DOHH2 (cell line): ENCODE measurements at regions not wholly inside any gene's neighbourhood (a gene's known extent, or its start where the extent isn't known, plus 50 kb on each side); places are given as distances from the start of the nearest gene placed in this dataset.

Experiments
- H3F3A ChIP-seq: fragments of 200-600 bp; sonication (generic), shearing (Covaris generic); 2 replicates; pipeline ENCODE4 v1.6.0; 2016; ENCODE audit warnings: antibody characterized with exemption, mild to moderate bottlenecking; ENCODE audit not compliant: control insufficient read depth, insufficient read depth
- H3K27ac ChIP-seq: fragments of 200-600 bp; sonication (generic); 2 replicates; pipeline ENCODE4 v1.5.1; 2014; ENCODE audit warnings: low read depth, mild to moderate bottlenecking, low read length, moderate library complexity
- H3K27me3 ChIP-seq: fragments of 200-600 bp; sonication (generic); 2 replicates; pipeline ENCODE4 v1.6.1; 2014; ENCODE audit warnings: mild to moderate bottlenecking, low read length, mixed read lengths; ENCODE audit not compliant: control insufficient read depth
- H3K36me3 ChIP-seq: fragments of 200-600 bp; sonication (generic); 2 replicates; pipeline ENCODE4 v1.6.1; 2014; ENCODE audit warnings: mild to moderate bottlenecking, low read length, moderate library complexity, mixed read lengths; ENCODE audit not compliant: control insufficient read depth
- H3K4me1 ChIP-seq: fragments of 200-600 bp; sonication (generic); 2 replicates; pipeline ENCODE4 v1.6.1; 2014; ENCODE audit warnings: mild to moderate bottlenecking, low read length, mixed read lengths; ENCODE audit not compliant: control insufficient read depth
- H3K4me2 ChIP-seq: fragments of 200-600 bp; sonication (generic); 2 replicates; pipeline ENCODE4 v1.6.0; 2014; ENCODE audit warnings: mild to moderate bottlenecking, low read length, moderate library complexity
- H3K4me3 ChIP-seq: fragments of 200-600 bp; sonication (generic); 2 replicates; pipeline ENCODE4 v1.5.1; 2014; ENCODE audit warnings: mild to moderate bottlenecking, low read length, mixed read lengths
- H3K79me2 ChIP-seq: fragments of 200-600 bp; sonication (generic); 2 replicates; pipeline ENCODE4 v1.6.1; 2014; ENCODE audit warnings: mild to moderate bottlenecking, low read length, mixed read lengths; ENCODE audit not compliant: control insufficient read depth
- H3K9me2 ChIP-seq: fragments of 200-600 bp; sonication (generic); replicated peaks from 2 replicates; pipeline ENCODE4 v1.6.1; 2014; ENCODE audit warnings: mild to moderate bottlenecking, low read length, mixed read lengths; ENCODE audit not compliant: control insufficient read depth
- H3K9me3 ChIP-seq: fragments of 200-600 bp; sonication (generic); 2 replicates; pipeline ENCODE4 v1.6.1; 2014; ENCODE audit warnings: antibody characterized with exemption, low read length, mixed read lengths; ENCODE audit not compliant: control insufficient read depth, insufficient read depth
- H4K20me1 ChIP-seq: fragments of 200-600 bp; sonication (generic); 2 replicates; pipeline ENCODE4 v1.6.0; 2014; ENCODE audit warnings: low read depth, mild to moderate bottlenecking, antibody characterized with exemption, low read length, moderate library complexity; ENCODE audit not compliant: control insufficient read depth, insufficient read depth
- EZH2phosphoT487 ChIP-seq: fragments of 200-600 bp; sonication (generic); IDR thresholded peaks from 2 replicates; pipeline ENCODE4 v1.6.1; 2017; ENCODE audit warnings: borderline replicate concordance, mild to moderate bottlenecking, antibody characterized with exemption, low read length, moderate library complexity, mixed read lengths
- TF ChIP-seq, protein P1 (sequence below): fragments of 200-600 bp; sonication (generic); IDR thresholded peaks from one replicate; pipeline ENCODE4 v1.5.1; 2014; ENCODE audit warnings: antibody characterized with exemption, mild to moderate bottlenecking, low read depth, low read length; ENCODE audit not compliant: poor library complexity, severe bottlenecking

DNA sequence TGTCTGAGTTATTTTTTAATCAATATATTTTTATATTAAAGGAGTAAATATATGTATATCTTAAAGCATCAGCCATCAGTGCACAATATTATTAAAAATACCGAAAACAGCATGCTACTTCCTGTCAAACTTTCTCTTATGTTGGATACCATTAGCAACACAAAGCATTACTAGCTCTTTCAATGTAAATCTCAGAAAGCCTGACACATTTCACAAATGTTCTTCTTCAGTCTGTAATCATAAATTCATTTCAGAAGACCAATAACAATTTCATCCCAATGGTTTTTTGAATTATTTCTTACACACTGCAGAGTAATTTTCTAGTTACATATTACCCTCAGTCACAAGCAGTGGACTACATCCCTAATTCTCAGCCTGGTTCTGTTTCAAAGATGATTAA is 226.9 kb downstream of the LRRK2 start:
- no peaks in the 10 kb centered on the region for H3K9me3 ChIP-seq
- H3K79me2 ChIP-seq, result no peaks in the 10 kb centered on the region
- H3K4me1 ChIP-seq, result no peaks in the 10 kb centered on the region
- H3K4me2 ChIP-seq, result no peak overlapping the region
- no peak overlapping the region for H3K4me3 ChIP-seq
- H3K27me3 ChIP-seq, result 0 out of 2 replicates have a peak, but pooled peaks cover 2% of the 10 kb centered on the region
- TF ChIP-seq EZH2phosphoT487, result no peak
- TF ChIP-seq, protein P1, sequence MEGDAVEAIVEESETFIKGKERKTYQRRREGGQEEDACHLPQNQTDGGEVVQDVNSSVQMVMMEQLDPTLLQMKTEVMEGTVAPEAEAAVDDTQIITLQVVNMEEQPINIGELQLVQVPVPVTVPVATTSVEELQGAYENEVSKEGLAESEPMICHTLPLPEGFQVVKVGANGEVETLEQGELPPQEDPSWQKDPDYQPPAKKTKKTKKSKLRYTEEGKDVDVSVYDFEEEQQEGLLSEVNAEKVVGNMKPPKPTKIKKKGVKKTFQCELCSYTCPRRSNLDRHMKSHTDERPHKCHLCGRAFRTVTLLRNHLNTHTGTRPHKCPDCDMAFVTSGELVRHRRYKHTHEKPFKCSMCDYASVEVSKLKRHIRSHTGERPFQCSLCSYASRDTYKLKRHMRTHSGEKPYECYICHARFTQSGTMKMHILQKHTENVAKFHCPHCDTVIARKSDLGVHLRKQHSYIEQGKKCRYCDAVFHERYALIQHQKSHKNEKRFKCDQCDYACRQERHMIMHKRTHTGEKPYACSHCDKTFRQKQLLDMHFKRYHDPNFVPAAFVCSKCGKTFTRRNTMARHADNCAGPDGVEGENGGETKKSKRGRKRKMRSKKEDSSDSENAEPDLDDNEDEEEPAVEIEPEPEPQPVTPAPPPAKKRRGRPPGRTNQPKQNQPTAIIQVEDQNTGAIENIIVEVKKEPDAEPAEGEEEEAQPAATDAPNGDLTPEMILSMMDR, result no peak
- no peaks in the 10 kb centered on the region for H3K36me3 ChIP-seq
- H3K27ac ChIP-seq, result no peak overlapping the region
- no peaks in the 10 kb centered on the region for H3K9me2 ChIP-seq
- H4K20me1 ChIP-seq, result no peaks in the 10 kb centered on the region
- H3F3A ChIP-seq, result no peaks in the 10 kb centered on the region

DNA sequence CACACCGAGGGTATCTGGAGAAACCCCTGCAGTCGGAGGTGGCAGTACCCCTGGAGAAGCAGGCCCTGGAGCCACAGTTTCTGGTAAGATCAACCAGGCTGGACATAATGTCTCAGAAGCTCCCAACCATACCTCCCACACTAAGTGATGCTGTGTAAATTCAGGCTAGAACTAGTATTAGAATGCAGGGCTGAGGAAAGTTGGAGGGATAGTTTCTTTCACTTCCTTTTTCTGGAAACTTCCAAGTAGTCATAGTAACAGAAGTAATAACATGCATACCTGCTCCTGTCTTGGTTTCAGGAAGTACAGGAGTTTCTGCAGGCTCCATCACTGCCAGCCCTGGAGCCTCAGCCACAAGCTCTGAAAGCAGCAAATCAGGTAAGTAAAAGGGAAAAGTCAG is 228.1 kb upstream of the CNTN1 start:
- H3F3A ChIP-seq, result no peaks in the 10 kb centered on the region
- no peak overlapping the region for H3K4me2 ChIP-seq
- no peaks in the 10 kb centered on the region for H4K20me1 ChIP-seq
- no peak overlapping the region for H3K27ac ChIP-seq
- no peak for TF ChIP-seq EZH2phosphoT487
- TF ChIP-seq, protein P1, result no peak
- no peaks in the 10 kb centered on the region for H3K4me1 ChIP-seq
- H3K9me2 ChIP-seq, result no peaks in the 10 kb centered on the region
- H3K79me2 ChIP-seq, result no peaks in the 10 kb centered on the region
- no peaks in the 10 kb centered on the region for H3K9me3 ChIP-seq
- no peaks in the 10 kb centered on the region for H3K36me3 ChIP-seq
- H3K4me3 ChIP-seq, result no peak overlapping the region
- no peaks in the 10 kb centered on the region for H3K27me3 ChIP-seq

DNA sequence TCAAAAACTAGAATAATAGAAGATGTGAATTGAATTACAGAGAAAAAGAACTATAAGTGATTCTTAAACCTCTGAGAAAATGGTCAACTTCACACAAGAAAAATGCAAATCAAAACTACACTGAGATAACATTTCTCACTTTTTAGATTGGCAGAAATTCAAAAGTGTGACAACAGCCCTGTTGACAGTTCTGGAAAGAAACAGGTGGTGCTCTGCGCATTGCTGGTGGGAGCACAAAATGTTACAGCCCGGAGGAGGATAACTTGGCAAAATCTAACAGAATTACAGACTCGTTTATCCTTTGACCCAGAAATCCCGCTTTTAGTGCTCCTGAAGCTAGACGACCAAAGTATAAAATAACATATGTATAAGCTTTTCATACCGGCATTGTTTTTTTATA is 222.5 kb upstream of the CNTN1 start:
- H3F3A ChIP-seq, result no peaks in the 10 kb centered on the region
- H3K79me2 ChIP-seq, result no peaks in the 10 kb centered on the region
- TF ChIP-seq EZH2phosphoT487, result no peak
- TF ChIP-seq, protein P1, result no peak

DNA sequence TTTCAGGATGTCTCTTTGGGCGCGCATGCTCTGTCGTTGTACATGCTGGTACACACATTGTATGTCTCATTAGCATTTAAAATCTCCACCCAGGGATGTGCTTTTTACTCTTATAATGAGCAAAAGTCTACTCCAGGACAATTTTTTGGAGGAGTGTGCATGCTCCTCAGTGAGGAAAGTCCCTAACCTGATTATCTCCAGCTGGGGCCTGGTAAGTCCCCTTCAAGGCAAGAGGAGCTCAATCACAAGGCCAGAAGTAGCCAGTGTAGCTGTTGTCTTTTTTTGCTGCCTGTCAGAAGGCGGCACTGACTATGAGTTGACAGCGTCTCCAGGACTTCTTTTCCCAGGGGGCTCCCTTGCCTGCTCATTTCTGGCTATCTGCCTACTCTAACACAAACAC is 218.3 kb upstream of the CNTN1 start:
- TF ChIP-seq, protein P1, result no peak
- no peak for TF ChIP-seq EZH2phosphoT487
- Histone ChIP-seq H3K9me2 (no peaks in the 10 kb centered on the region), H3F3A (no peaks in the 10 kb centered on the region), H4K20me1 (no peaks in the 10 kb centered on the region), H3K9me3 (no peaks in the 10 kb centered on the region), H3K4me3 (no peak overlapping the region), H3K36me3 (no peaks in the 10 kb centered on the region), H3K4me2 (no peak overlapping the region), H3K27me3 (no peaks in the 10 kb centered on the region), H3K4me1 (no peaks in the 10 kb centered on the region), H3K27ac (no peak overlapping the region), H3K79me2 (no peaks in the 10 kb centered on the region)

More for the DNA sequence above, 222.5 kb upstream of the CNTN1 start:
- no peak overlapping the region for H3K4me2 ChIP-seq
- H3K27ac ChIP-seq, result no peak overlapping the region
- H4K20me1 ChIP-seq, result no peaks in the 10 kb centered on the region
- no peaks in the 10 kb centered on the region for H3K36me3 ChIP-seq
- H3K4me1 ChIP-seq, result no peaks in the 10 kb centered on the region
- no peak overlapping the region for H3K4me3 ChIP-seq
- H3K27me3 ChIP-seq, result no peaks in the 10 kb centered on the region
- H3K9me2 ChIP-seq, result no peaks in the 10 kb centered on the region
- no peaks in the 10 kb centered on the region for H3K9me3 ChIP-seq
